HG03175 (cell line): ENCODE measurements at regions not wholly inside any gene's neighbourhood (a gene's known extent, or its start where the extent isn't known, plus 50 kb on each side); places are given as distances from the start of the nearest gene placed in this dataset.
"Not testable (repeated sequence)": the region's sequence is repeated elsewhere in the genome, so short reads cannot be mapped to it uniquely, and the experiment has no call there.

Source experiments
- ATAC-seq: cut with Tn5 transposase; IDR thresholded peaks from one replicate; pipeline ENCODE4 v1.9.1; 2021; ENCODE audit warnings: mild to moderate bottlenecking, moderate library complexity; ENCODE audit not compliant: unreplicated experiment

DNA sequence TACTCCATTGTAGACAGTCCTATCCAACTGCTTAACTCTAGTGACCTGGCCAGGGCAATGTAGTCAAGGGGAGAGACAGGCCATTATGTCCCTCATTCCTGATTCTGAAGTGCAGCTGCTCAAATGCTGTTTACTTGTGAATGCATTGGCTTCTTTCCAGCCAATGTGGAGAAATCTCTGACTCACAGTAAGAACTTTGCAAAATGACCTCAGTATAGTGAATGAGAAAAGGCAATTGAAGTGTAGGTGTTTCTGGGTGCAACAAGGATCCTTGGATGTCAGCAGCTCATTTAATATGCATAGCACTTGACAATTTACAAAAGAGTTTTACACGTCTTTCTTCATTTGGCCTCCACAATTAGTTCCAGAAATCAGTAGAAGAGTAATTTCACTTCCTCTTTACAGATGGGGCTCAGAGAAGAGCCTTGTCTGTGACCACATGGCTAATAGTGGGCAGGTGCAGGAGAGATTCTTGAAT lies 367.2 kb downstream of the OSTF1 start:
- peak; percentile 98 for ATAC-seq

DNA sequence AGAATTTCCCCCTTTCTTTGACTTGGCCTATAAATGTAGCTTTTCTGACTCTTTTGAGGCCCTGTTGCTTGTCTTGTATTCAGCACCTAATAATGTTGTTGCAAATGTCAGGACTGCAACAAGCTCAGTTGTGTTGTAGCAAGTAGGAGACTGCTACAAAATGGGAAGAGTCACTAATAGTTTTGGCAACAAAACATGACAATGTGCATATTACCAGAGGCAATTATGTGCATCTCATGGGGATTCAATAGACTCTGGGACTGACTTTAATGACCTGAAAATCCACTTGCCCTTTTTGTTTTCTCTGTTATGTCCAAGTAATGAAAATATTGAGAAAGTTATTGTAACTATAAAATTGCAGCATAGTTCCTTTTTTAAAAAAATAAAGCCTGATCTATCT lies 368.4 kb downstream of the OSTF1 start:
- ATAC-seq, result no peak

DNA sequence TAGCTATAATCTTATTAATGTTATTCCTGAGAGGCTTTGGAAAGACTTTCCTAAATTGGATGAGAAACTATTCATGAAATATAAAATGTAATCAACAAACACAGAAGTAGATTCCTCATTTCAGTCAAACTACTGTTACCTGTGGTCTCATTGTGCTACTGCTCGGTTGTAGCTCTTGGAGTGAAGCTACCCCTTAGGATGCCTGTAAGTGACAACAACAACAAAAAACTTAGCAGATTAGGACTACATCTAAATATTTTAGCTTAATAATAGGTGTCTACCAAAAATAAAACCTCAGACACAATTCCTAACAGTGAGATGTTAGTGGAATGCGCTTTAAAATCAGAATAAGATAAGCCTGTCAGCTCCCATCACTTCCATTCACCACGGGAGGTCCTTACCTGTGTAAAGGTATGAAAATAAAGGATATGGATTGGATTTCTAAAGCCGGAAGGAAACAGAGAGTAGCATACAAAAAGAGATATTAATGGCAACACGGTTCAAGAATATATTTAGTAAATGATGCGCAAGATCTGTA lies 369.2 kb downstream of the OSTF1 start:
- no peak for ATAC-seq

DNA sequence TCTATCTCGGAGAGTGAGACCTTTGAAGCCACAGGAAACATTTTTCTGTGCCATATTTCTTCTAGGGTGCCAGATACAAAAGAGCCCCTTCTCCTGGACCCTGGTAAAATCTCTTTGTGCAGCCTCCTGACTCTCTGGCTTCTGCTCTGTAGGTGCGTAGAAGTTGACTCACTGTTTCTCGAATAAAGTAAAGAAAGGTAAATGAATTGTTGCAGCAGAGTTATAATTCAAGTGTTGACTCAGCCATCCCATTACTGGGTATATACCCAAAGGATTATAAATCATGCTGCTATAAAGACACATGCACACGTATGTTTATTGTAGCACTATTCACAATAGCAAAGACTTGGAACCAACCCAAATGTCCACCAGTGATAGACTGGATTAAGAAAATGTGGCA lies 371.0 kb downstream of the OSTF1 start:
- ATAC-seq, result not testable (repeated sequence)

DNA sequence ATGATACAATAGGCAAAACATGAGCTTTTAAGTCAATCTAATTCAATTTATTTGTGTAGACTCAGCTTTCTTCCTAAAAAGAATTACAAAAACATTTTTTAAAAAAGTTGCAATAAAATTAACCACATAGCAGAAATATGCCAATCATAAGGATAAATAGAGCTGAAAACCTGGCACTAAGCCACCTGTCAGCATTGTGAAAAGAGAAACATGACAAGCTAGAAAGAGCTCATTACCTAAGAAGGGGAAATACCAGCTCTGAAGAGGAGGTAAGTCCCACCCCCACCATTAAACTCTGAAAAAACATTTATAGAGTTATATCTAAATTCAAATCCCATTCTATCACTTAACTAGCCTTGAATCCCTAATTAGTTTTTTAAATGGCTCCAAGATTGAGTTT lies 372.9 kb downstream of the OSTF1 start:
- ATAC-seq, result no peak

DNA sequence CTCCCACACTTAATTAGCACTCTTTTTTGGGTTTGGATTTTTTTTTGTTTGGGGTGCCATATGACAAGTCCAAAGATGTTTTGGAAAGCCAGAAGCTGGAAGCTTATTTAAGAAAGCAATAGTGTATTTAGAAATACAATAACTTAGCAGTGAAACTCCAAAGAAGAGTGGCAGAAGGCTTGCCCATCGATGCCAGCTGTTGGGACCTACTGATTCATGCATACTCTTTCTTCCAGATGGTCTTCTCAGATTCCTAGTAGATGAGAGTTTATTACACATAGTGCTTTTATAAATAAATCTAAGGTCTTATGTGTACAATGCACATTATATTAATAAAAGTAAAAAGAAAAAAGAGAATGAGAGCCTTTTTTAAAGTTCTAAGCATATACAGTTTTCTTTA lies 374.6 kb downstream of the OSTF1 start:
- no peak for ATAC-seq

DNA sequence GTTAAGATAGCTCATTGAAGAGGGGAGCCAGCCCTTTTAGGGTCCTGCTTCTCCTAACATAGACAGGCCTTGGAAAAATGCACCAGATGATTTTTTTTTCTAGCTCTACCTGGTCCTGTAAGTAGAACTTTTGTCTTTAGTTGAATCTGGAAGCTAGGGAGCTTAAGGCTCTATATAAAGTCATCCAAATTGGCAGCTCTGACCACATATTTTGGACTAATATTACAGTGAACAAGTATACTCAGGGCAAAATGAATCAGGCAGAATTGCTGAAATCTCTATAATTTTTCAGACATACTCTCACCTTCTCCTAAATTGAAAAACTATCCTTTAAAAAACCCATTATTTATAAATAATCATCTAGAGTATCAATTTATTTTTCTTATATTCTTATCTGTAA lies 375.6 kb downstream of the OSTF1 start:
- no peak for ATAC-seq

DNA sequence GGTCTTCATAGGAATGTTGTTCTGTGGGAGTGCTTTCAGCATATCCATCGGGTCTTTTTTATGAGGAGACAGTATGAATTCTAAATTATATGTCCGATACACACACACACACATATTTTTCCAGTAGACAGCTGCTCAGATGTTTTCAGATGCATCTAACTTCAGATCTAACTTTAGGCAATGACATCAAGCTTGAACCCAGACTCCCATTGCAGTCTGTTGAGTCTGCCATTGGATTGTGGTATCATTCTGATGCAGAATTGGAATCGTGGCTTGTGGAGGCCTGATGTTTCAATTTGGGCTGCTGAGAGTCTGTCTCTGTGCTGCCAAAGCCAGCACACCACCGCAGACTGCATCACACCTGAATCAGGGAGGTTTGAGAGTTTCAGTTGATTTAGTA lies 376.4 kb downstream of the OSTF1 start:
- ATAC-seq, result no peak

DNA sequence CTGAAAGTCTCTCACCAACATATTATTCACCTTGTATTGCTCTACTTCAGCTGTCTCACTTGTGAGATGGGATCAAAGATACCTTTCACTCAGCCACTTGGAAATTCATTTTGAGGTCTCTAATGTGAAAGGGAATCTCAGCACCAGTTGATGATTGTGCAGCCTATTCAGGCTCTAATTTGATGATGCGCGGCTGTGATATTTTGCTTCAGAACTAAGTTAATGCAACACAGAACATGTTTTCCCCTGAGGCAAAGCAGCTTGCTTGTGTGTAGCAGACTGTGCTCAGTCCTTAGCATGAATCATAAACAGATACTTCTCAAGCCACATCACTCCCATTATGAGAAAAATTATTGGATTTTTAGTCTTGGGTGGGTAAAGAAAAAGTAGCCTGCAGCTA lies 378.8 kb downstream of the OSTF1 start:
- ATAC-seq, result no peak

DNA sequence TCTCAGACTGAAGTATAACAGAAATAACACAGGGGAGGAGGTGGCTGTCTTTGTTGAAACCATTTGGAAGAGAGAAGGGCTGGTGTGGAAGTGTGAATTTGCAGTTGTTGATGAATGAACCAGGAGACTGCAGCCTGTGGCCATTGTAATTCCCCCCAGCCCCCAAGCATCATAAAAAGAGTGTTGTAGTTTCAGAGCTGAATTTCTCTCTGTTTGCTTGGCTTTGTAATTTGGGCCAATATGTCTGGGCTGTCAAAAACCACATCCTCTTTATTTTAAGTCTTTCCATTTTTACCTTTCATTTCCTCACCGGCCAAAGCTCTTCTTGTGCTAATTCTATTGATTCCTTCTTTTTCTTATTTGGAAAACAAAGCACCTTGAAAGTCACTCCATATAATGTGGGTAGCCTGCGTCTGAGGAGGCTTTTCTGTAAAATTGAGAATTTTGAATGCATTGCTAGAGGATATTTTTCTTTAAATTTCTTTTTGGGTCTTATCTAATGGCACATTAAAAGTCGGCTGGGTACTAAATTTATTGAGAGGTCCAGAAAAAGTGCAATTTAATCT lies 383.3 kb downstream of the OSTF1 start:
- ATAC-seq, result peak; percentile 54

DNA sequence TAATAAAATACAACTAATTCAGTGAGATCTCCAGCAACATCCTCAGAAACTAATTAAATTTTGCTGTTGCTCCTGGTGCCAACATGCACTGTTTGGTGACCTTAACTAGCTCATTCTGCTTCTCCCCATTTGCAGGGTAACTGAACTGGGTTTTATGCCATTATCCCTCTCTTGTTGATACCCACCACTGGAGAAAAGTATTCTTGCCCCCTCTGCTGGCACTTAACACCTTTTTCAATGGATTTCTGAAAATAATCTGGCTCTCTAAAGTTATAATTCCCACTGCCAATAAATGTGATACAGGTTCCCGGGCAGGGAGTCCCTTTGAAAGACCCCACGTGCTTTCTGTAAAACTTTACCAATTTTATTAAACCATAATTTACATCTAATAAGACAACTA lies 394.3 kb downstream of the OSTF1 start:
- no peak for ATAC-seq

DNA sequence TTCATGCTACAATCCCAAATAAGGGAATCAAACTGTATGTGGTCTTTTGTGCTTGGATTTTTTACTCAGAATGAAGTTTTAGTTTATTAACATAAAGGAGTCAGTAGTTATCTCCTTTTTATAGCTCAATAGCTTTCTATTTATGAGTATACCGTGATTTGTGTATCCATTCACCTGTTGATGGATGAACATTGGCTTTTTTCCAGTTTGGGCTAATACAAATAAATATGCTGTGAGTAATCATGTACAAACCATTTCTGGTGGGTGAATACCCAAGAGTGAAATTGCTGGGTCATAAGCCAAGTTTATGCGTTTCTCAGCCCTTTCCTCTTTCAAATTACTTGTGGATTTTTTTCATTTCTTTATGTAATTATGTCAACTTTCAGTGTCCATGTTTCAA lies 395.3 kb downstream of the OSTF1 start:
- no peak for ATAC-seq

DNA sequence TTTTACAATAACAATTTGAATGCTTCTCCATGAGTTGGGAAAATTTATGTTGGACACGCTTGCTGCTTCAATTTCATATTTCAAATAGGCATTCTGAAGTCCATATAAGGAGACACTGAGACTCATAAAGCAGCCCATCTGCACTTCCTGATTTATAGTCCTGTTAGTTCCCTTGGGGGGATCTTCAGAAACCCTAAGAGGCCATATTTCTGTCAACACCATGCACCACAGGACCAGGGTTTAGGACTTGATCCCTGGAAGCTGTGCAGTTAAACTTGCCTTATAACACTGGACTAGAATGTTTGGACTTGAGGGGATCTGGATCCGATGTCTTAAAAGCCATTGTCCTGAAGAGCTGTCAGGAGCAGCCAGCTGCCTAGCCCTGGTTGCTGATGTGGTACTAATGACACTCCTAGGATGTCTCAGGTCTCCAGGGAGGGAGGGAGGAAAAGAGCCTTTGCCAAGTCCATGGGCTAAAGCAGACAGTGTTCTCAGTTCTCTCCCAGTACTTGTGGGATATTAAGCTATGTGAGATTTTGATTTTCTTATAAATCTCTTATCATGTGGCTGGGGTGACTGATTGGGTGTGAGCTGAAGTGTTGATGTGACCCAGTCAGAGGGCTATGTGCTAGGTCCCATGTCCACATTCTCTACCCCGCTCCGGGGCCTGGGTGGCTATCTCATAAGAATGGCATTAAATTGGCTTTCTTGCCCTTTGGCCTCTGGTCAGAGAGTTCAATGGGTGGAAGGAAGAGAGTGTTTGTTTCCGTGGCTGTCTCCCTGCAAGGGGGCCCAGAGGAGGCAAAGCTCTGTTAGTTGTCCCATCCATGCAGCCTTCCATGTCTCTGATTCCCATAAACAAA lies 399.8 kb downstream of the OSTF1 start:
- no peak for ATAC-seq

DNA sequence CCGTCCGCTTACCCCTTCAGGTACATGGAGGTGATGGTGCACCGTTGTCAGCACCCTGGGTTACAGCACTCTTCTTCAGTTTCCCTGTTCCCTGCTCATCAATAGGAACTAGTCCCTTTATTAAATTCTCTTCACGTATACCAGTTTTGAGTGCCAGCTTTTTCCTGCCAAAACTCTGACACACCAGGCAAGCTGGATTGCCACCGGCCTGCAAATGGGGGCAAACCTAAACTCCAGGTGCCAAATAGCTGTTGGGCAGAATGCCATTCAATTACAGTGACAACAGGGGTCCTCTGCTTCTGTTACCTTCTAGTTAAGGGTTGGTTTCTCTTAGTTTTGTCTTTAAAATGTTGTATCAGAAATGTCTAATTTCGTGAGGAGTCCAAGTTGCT lies 400.4 kb downstream of the OSTF1 start:
- ATAC-seq, result no peak

DNA sequence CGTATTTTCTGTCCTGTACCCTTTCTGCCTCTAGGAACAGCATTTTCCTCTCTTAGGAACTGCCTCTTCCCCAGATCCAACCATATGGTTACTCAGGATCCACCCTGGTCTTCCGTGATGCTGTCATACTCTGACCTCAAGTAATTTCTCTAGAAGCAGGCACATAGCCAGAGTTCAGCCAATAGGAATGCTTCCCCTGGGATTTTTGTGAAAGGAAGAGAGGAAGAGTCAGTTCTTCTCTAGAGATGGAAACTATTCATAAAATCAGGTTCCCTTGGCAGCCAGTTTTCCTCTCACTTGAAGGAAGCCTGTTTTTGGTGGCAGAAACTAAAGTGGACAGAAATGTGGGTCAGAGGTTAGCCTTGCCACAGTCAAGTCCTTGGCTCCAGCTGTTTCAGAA lies 400.1 kb upstream of the PCSK5 start:
- ATAC-seq, result no peak

DNA sequence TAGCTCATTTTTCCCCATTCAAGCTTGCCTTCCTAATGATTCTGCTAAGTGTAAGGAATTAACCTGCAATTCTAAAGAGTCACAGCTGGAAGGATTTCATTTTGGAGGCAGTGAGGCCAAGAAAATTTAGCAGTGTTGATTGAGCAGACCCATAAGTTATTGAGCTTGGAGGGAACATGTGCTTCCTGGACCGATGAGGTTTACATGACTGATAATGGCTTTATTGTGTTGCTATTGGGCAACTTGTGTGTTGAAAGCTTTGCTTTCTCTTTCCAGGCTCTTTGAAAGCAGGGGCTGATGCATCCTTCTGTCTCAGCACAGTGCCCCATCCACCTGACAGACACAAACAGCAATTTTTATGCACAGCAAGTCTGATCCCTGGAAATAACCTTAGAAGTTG lies 398.9 kb upstream of the PCSK5 start:
- no peak for ATAC-seq

DNA sequence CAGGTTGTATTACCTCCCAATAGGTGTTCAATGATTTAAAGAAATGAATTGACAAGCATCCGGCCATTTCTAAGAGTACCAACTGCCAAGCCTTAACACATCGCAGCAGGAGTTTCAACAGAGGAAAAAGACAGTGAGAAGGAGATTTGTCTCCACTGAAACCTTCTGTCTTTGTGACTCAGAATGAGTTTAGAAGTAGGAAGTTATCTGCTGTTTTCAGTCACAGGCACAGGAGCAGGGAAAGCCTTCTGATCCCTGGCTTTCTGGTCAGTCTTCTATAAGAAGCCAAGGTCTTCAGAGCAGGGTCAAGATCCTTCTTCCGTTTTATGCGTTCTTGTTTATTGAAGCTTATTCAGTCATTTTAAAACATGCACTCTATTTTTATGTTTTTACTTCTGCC lies 390.7 kb upstream of the PCSK5 start:
- ATAC-seq, result no peak

DNA sequence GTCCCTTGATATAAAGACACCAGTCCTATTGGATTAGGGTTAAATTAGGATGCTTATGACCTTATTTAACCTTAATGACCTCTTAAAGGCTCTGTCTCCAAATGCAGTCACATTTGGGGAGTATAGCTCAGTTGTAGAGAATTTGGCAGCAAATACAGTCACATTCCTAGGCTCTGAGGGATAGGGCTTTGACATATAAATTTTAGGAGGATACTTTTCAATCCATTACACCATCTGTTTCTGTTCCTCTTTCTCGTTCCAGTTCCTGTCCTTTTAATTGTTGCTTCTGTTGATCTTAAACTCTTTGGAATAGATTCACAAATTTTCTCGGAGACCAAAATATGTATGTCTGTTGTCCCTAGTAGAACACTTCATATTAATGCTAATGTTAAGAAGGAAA lies 390.0 kb upstream of the PCSK5 start:
- ATAC-seq, result no peak

DNA sequence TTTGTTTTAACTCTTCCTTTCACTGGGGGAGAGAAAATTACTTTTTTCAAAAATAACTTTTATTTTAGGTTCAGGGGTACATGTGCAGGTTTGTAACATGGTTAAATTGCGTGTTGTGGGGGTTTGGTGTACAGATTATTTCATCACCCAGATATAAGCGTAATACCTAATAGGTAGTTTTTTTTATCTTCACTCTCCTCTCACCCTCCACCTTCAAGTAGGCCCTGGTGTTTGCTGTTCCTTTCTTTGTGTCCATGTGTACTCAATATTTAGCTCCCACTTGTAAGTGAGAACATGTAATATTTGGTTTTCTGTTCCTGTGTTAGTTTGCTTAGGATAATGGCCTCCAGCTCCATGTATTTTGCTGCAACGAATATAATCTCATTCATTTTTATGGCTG lies 389.5 kb upstream of the PCSK5 start:
- ATAC-seq, result not testable (repeated sequence)

DNA sequence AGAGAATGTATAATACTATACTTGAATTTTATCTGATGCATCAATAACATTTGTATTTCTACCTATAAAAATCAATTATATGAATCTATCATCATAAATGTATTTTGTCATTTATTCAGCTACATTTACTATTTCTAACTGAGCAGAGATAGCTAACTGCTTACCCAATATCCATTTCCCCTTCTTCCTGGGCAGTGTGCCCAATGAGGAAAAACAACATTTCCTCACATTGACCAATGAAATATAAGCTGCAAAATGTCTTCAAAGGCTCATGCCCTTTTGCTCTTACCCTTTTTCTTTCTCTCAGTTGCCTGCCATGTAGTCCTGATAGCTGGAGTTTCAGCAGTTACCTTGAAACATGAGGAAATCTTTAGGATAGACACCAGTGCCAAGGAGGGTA lies 385.8 kb upstream of the PCSK5 start:
- no peak for ATAC-seq

DNA sequence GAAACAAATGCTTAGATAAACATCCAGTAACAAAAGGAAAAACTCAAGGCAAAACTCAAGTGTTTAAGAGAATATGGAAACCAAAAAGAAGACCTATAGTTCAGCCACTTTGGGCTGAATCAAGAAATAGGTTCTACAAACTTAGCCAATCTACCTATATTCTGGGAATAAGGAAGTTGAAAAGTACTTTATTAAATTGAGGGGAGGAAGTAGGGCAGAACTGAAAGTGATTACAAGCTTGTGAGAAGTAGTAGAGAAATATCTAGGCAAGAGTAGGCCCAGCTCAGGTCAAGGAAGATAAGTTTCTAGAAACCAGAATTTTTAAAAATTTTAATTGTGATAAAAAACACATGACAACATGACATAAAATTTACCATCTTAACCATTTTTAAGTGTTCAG lies 384.8 kb upstream of the PCSK5 start:
- no peak for ATAC-seq

DNA sequence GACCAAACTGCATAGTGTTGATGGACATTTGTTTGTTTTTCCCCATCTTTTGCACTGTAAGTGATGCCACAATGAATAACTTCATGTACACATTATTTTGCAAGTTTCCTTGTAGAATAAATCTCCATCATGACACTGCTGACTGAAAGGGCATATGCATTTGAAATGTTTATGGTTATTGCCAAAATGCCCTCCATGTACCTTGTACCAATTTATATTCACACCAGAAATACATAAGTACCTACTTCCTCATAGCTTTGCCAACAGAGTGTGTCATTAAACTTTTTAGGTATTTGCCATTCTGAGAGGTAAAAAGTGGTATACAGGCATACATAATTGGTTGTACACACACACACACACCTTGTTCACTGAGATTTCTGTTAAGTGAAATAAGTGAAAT lies 361.0 kb upstream of the PCSK5 start:
- ATAC-seq, result no peak
